Mucosa of gallbladder (tissue), 1 donor: ENCODE measurements at regions not wholly inside any gene's neighbourhood (a gene's known extent, or its start where the extent isn't known, plus 50 kb on each side); places are given as distances from the start of the nearest gene placed in this dataset.

Source experiments
- DNase-seq: peaks from one replicate; pipeline ENCODE4 v3.0.0-alpha.2; 2020; ENCODE audit warnings: low spot score
- donor health status: DM: no; HTN: no; CAD: no.

DNA sequence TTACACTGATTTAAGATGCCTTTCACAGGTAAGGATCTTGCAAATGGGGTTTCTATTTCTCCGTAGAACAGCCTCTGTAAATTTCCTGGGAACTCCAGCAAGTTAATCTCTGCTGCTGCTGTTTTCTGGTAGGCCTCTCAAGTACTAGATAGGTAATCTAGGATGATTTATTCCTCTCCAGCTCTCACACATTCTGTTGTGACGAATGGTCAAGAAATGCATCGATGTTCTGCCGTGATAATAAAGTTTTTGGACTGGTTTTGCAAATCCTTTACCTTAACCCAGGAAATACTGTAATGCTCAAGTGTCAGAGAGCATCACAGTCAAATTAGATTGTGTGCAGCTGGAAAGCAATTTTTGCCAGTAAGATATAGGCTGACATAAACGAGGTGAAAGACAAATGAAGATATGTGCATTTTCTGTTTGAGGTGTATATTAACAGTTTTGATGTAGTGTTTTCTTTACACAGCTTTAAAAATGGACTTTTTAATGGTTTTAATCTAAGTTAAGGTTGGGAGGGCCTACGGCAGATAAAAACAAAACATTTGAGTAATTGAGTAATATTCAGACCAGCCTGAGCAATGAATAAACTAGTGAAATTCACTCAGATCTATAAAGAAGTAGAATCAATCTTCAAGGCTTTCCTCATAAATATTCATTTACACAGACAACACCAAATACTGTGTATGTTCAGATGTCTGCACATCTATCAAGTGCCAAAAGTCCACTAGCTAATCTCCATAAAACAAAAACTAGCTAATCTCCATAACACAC is 300.6 kb upstream of the EDIL3 start:
- DNase-seq: no peak

DNA sequence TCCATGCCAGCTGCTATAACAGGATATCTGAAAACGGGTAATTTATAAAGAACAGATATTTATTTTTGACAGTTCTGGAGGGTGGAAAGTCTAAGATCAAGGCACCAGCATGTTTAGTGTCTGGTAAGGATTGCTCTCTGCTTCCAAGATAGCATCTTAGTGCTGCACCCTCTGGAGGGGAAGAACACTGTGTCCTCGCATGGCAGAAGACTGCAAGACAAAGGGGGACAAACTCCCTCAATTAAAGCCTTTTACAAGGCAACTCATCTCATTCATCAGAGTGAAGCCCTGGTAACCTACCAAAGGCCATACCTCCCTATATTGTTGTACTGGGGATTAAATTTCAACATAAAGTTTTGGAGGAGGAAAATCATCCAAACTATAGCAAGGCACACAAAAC is 298.9 kb upstream of the EDIL3 start:
- no peak for DNase-seq

DNA sequence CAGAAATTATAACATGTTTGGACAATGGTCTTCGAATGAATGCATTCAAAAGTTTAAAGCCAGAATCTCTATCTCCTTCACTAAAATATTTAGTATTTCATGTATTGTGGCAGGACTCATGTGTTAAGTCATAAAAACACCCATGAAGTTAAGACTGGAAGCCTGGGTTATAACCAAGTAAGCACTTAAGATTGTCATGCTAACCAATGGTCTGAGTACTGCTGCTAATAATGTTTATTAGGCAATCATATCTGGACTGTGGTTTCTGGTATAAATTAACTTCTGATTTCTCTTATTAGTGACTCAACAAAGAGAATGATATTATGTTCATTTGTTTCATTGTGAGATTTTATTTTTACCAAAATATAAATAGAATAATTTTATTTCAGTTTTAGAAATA is 297.9 kb upstream of the EDIL3 start:
- DNase-seq: no peak

DNA sequence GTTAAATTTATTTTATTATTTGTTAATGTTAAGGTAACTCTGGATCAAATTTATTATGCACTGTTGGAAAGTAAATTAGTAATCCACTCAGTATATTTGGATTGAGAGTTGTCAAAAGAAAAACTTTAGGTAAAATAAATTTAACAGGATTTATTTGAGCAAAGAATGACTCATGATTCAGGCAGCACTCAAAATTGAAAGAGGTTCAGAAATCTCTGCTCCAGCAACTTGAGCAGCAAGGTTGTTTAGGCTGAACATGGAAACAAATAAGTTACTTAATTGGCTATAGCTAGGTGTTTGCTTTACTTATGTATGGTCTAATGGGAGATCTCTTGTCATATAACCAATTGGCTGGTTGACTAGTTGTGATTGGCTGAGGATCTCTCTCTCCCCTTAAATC is 296.2 kb upstream of the EDIL3 start:
- DNase-seq: no peak

DNA sequence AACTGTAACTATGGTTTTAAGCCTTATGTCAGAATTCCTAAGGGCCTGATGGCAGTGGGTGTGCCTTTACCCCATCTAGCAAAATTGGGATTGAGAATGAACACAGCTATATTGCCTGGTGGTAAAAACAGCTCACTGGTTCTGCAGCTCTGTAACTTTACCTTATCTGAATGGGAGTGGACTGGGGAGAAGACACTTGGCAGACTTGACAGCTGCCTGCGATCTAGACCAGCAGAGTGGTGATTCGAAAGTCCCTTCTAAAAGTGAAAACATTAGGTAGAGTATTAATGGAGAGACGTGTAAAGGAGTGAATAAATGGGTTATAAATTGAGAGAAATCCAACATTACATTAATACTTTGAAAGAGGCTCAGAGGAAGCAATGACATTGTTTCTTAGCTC is 289.1 kb upstream of the EDIL3 start:
- no peak for DNase-seq

DNA sequence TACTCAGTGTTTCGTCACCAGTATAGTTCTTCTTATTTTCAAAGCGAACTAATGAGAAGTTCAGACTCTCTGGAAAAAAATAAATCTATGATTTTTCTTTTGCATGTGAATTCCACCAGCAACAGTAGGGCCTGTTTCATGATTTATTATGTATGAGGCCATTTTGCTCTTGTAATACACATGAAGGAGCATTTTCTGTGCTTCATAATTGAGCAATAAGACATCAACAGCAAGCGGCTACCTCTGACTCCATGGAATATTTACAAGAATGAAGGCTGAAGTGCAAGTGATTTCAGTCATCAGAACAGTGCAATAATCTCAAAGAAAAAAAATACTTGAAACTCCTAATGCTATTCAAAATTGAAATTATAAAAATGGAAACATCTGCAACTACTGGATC is 282.9 kb upstream of the EDIL3 start:
- DNase-seq: no peak

DNA sequence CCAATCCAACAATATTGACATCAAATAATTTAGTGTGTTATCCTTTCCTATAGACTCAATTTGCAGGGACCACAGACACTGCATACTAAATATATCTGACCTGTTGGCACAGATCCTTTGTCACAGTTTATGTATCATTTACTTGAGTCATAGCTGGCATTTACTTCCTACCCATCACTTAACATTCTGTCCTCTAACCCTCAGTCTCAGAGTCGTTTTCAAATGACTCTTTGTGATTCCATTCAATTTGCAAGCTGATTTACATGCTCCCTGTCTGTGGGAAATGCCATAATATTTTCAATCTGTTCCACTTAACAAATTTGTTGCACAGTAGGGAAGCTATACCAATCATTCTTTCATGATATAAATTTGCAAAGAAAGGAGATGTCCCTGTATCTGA is 265.7 kb upstream of the EDIL3 start:
- no peak for DNase-seq

DNA sequence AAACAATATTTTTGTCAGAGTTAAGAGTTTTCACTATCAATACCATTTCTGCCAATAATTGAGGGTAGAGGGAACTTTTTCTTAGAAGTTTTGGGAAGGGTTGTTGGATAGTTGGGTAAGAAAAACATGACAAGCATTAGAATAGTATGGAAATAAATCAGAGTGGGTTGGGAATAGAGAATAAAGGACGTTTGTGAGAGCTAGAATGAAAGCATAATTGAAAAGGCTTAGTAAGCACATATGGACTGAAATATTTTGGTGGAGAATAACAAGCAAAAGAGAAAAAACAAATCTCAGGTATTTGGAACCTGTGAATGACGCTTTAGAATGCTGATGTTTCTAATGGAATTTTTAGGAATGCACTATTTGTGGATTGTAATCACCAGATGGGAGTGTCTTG is 262.9 kb upstream of the EDIL3 start:
- no peak for DNase-seq

DNA sequence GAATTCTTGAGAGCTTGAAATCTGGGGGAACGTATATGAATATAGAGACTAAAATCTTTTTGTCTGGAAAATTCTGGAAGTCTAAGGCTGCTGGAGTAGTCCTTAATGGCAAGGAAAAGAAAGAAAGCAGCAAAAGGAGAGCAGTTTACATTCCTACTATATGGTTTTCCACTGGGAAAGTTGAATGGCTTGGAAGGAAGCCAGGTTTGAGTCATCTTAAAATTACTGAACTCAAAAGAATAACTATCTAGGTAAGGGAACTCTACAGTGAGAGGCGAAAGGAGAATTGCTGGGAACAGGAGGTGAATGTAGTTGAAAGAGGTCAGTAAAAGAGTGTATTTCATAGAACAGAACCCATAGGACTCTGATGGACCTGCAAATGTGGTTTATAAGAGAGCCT is 258.1 kb upstream of the EDIL3 start:
- DNase-seq: no peak

DNA sequence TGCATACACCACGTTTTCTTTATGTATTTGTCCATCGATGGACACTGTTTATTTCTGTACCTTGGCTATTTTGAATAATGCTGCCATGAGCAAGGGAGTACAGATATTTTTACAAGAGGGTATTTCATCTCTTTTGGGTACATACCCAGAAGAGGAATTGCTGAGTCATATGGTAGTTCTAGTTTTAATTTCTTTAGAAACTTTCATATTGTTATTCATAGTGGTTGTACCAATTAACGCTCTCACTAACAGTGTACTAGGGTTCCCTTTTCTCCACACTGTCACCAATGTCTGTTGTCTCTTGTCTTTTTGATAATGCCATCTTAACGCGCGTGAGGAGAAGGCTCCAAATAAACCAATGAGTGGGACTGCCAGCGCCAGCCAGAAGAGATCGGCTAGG is 257.6 kb upstream of the EDIL3 start:
- no peak for DNase-seq

DNA sequence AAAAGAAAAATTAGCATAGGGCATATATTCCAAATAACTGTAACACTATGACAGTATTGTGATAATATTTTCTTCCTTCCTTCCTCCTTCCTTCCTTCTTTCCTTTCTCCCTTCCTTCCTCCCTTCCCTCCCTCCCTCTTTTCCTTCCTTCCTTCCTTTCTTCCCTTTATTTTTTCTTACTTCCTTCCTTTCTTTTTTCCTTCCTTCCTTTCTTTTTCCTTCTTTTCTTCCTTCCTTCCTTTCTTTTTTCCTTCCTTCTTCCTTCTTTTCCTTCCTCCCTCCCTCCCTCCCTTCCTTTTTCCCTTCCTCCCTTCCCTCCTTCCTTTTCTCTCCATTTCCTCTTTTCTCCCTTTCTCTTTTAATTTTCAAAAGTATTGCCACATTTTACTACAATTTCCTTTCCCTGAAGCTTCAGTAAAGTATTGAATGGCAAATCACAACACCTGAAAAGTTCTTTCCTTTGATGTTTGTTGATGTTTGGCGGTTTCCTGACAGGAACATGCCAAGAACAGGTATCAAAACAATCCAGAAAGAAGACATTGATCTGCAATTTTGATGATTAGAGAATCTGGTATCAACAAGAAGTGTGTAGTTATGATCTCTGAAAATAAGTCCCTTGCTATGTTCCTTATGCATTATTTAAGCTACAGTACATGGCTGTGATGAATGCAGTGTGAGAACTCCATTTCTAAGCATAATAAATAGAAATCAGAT is 253.1 kb upstream of the EDIL3 start:
- no peak for DNase-seq

DNA sequence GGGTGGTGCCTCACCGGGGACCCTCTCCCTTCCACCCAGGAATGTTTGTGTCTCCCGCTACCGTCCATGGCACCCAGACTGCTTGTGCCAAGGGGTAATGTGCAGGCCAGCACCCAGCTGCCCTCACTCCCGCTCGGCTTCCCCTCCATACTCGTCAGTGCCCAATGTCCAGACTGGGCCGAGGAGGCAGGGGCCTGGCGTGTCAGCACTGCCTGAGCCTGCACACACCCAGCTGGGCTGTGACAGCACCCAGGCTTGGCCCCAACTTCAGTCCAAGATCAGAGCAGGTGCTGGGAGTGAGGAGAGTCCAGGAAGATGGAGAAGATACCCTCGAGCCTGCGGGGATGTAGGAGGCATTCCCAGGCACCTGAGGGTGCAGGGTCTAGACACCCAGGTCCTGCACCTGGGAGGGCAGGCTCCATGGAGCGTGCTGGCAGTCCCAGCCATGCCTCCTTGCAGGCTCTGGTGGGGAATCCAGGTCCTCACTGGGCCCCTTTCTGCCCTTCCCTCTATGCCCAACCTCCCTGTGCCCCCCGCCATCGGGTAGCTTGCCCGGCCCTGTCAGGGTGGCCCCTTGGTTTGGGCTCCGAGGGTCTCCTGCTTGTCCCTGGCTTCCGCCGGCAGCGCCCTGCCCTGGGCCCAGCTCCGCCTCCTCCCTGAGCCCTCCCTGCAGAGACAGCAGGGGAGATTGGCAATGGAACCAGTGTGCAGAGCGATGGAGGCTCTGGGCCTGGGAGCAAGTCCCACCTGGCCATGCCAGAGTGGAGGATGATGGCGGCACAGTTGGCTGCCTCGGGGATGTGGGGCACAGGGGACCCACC is 250.8 kb upstream of the EDIL3 start:
- no peak for DNase-seq

DNA sequence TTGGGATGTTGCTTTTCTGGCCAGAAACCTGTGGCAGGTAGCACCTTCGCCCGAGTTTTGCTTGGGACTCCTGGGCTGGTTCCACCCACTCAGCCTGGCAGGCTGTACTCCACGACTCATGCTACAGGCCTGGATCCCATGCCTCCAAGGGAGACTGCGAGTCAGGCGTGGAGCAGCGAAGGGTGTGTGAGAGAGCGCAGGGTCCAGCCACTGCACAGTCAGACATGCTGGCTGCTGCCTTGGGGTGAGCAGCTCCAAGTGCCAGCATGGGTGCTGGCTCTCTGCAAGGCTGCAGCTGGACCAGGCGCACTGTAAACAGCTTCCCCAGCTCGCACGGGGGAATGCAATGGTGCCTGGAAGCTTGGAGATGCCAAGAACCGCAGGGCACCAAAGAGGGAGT is 249.6 kb upstream of the EDIL3 start:
- no peak for DNase-seq

DNA sequence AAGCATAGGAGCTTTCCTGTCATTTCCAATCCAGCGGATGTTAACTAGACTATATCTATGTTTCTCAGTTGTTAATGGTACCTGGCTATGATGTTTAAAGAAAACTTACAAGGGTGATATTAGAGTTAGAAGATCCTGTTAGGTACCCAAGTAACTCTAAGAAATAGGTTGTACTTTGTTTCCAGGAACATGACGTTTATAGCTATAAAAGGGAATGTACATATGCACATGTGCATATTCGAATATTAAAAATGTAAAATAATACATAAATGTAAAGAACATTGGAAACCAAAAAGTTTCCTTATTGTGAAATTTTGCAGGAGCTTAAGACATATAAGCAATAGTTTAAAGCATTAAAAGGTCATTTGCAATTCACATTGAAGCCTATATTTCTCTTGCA is 247.7 kb upstream of the EDIL3 start:
- DNase-seq: no peak

DNA sequence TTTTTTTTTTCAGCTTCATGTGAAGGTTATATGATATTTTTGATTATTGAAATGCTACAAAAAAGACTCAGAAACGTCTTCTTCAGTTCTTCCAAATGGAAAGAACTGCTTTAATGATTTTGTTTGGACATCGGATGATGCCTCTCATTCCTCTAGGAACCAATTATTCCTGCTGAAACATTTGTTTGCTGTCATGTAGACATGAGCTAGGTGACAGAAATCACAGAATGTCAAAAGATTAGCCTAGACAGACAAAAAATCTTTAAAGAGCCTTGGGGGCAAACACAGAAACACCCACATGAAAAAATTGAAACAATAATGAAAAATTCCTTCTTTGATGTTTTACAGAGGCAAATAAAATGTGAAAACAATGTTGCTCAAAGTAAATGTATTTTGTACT is 244.2 kb upstream of the EDIL3 start:
- DNase-seq: no peak

DNA sequence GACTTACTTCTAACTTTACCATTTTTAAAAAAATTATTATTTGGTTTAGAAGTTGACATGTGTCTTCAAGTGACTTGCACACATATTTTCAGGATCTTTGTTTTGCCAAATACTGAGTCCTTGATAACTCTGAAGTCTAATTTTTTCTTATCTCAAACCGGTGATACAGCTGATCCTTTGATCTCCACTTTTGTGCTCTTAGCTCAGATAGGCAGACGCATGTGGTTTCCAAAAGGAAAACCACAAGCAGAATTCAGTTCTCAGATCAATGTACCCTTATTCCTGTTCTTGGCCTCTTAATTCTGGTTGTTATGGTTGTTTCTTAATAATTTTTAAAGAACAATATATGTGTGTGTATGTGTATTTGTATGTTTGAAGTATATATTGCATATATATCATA is 238.3 kb upstream of the EDIL3 start:
- DNase-seq: no peak

DNA sequence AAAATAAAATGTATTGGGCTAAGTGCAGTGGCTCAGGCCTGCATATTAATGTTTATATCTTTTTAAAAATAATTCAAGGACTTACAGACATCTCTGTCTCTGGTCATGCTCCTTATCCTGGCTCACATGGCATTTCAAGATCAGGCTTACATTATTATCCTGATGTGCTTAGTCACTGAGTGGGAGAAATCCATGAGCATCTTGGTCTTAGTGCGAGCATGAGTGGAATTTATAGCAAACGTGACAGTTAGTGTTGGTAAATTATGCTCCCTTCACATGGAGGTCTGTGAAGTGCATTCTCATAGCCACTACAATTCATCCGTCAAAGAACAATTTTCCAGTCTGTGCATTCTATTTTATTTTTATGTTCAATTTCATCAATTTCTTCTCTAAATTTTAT is 237.8 kb upstream of the EDIL3 start:
- DNase-seq: no peak

DNA sequence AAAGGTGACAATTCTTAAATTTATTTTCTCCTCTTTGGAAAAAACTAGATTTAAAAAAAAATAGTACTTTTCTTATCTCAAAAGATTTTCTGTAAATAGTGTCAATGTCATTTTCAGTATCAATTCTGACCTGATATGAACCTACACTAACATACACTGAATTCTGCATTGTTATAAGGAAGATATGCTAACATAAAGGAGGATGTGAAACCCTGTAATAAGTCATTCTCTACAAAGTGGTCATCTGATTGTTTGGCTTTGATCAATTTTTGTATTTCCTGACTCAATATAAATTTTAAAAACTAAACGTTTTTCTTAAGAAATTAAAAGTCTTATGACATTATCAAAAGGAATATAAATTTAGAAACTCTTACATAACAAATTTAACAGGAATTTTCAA is 233.6 kb upstream of the EDIL3 start:
- no peak for DNase-seq

DNA sequence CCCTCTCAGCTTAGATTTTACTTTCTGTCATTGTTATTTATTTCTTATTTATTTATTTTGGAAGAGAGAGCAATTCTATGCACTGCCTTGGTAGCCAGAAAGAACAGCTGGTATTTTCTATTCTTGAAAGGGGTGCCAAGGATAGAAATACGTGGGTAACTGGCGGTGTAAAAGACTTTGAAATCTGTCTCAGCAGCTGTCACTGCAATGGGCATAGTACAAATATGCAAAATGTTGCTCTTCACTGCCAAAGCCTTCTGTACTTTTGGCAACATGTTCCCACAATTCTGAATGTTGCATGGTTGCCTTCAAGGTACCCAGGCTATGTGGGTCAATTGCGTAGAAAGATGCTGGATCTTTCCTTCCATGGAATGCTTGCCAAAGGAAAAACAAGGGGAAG is 230.2 kb upstream of the EDIL3 start:
- DNase-seq: no peak

DNA sequence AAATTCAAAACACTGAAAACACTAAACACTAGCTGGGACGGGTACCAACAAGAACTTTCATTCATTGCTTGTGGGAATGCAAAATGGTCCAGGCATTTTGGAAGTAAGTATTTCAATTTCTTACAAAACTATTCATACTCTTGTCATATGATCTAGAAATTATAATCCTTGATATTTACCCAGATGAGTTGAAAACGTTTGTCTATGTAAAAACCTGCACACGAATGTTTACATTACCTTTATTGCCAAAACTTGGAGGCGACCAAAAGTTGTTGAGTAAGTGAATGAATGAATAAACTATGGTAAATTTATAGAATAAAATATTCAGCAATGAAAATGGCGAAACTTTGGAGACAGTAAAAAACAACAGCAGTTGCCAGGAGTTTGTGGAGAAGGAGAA is 222.1 kb upstream of the EDIL3 start:
- DNase-seq: no peak

DNA sequence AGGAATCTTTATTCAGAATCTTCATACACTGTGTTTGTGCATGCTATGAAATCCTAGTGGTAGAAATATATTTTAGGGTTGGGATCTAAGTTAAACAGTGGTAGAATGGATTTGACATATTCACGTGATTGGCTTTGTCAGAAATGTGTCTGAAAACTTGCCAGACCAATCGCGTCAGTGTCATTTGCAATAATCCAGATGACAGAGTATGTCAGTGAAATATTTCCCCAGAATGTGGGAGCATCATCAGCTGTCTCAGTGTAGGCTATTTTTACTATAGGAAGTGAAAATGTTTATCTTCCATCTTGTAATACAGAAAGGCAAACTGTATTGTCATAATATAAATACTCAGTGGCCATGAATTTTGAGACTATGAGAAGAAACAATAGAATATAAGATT is 220.6 kb upstream of the EDIL3 start:
- DNase-seq: no peak

DNA sequence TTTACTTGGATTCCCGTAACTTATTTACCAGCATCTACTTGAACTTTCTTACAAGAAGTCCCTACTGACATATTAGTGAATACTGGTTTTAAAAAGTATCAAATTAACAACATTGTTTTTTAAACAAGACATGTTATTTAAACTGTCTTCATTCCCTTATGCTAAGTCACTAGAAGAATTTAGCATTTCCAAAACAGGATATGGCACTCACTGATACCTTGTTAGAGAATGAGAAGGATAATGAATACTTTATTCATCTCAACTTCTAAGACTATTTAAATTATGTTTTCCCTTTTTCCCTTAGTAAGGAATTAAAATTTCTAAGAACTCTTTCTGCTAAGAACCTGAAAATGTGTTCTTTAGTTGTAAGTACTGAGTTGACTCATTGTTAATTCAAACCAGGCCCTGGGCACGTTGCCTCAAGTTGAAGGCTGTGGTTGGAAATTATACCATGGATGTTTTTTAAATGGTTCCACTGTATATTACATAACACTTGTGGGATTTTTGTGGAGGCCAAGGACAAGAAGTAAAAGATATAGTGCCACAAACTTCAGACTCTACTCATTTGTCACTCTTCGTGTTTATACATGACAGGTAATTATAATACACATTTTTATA is 219.0 kb upstream of the EDIL3 start:
- DNase-seq: no peak
